GM19372 (cell line): ENCODE measurements at regions not wholly inside any gene's neighbourhood (a gene's known extent, or its start where the extent isn't known, plus 50 kb on each side); places are given as distances from the start of the nearest gene placed in this dataset.
"Not testable (repeated sequence)": the region's sequence is repeated elsewhere in the genome, so short reads cannot be mapped to it uniquely, and the experiment has no call there.

Experiments used
- ATAC-seq: cut with Tn5 transposase; IDR thresholded peaks from one replicate; pipeline ENCODE4 v1.9.1; 2021; ENCODE audit warnings: mild to moderate bottlenecking, low read depth, moderate library complexity; ENCODE audit not compliant: unreplicated experiment

- ATAC-seq, result not testable (repeated sequence)
Observed at GRCh38 chr7:68866721-68867120, 731.6 kb upstream of the AUTS2 start.

GRCh38 chr7:68868978-68869377, 729.3 kb upstream of the AUTS2 start:
- no peak for ATAC-seq

- ATAC-seq, result no peak
Observed at GRCh38 chr7:68873616-68874015, 724.7 kb upstream of the AUTS2 start.

GRCh38 chr7:68875857-68876256, 722.4 kb upstream of the AUTS2 start:
- ATAC-seq, result no peak

- ATAC-seq, result not testable (repeated sequence)
Observed at GRCh38 chr7:68887116-68887515, 711.2 kb upstream of the AUTS2 start.

- ATAC-seq, result no peak
Observed at GRCh38 chr7:68888971-68889385, 709.3 kb upstream of the AUTS2 start.

GRCh38 chr7:68892236-68892635, 706.0 kb upstream of the AUTS2 start:
- ATAC-seq, result no peak

- no peak for ATAC-seq
Observed at GRCh38 chr7:68893411-68893810, 704.9 kb upstream of the AUTS2 start.

GRCh38 chr7:68899156-68899555, 699.1 kb upstream of the AUTS2 start:
- ATAC-seq, result not testable (repeated sequence)

GRCh38 chr7:68900096-68900495, 698.2 kb upstream of the AUTS2 start:
- no peak for ATAC-seq

- no peak for ATAC-seq
Observed at GRCh38 chr7:68904630-68905029, 693.6 kb upstream of the AUTS2 start.

GRCh38 chr7:68911754-68912153, 686.5 kb upstream of the AUTS2 start:
- no peak for ATAC-seq

- no peak for ATAC-seq
Observed at GRCh38 chr7:68914006-68914405, 684.3 kb upstream of the AUTS2 start.

- no peak for ATAC-seq
Observed at GRCh38 chr7:68917041-68917651, 681.1 kb upstream of the AUTS2 start.

GRCh38 chr7:68918621-68919020, 679.7 kb upstream of the AUTS2 start:
- ATAC-seq, result no peak

GRCh38 chr7:68922850-68923249, 675.4 kb upstream of the AUTS2 start:
- ATAC-seq, result no peak

GRCh38 chr7:68925241-68925640, 673.0 kb upstream of the AUTS2 start:
- no peak for ATAC-seq

GRCh38 chr7:68929781-68930261, 668.5 kb upstream of the AUTS2 start:
- no peak for ATAC-seq

GRCh38 chr7:68936471-68937035, 661.7 kb upstream of the AUTS2 start:
- no peak for ATAC-seq

GRCh38 chr7:68938151-68938550, 660.1 kb upstream of the AUTS2 start:
- ATAC-seq, result no peak

GRCh38 chr7:68943786-68944185, 654.5 kb upstream of the AUTS2 start:
- no peak for ATAC-seq

- ATAC-seq, result no peak
Observed at GRCh38 chr7:68955656-68956055, 642.6 kb upstream of the AUTS2 start.
